Iris pigment epithelial cell (primary cell): ENCODE measurements at regions not wholly inside any gene's neighbourhood (a gene's known extent, or its start where the extent isn't known, plus 50 kb on each side); places are given as distances from the start of the nearest gene placed in this dataset.

ENCODE experiments used
- DNase-seq: peaks from one replicate; pipeline ENCODE4 v3.0.0-alpha.2; 2011; ENCODE audit warnings: low read depth

DNA sequence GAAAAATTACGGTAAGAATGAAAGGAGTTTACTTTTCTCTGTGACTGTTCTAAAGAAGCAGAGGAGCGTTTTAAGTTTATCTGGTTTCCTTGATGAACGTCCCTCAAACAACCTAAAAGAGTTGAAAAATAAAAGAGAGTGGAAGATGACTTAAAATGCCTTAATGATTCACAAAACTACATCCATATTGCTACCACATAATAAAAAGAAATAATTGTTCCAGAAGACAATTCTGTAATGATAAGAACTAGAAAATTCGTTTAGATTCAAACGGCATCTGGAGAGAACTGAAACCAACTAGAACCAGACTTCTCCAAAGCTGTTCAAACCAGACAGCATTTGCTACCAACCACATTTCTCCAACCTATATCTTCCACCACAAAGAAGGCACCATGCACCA lies 68.1 kb downstream of the TEKT4 start:
- no peak for DNase-seq

DNA sequence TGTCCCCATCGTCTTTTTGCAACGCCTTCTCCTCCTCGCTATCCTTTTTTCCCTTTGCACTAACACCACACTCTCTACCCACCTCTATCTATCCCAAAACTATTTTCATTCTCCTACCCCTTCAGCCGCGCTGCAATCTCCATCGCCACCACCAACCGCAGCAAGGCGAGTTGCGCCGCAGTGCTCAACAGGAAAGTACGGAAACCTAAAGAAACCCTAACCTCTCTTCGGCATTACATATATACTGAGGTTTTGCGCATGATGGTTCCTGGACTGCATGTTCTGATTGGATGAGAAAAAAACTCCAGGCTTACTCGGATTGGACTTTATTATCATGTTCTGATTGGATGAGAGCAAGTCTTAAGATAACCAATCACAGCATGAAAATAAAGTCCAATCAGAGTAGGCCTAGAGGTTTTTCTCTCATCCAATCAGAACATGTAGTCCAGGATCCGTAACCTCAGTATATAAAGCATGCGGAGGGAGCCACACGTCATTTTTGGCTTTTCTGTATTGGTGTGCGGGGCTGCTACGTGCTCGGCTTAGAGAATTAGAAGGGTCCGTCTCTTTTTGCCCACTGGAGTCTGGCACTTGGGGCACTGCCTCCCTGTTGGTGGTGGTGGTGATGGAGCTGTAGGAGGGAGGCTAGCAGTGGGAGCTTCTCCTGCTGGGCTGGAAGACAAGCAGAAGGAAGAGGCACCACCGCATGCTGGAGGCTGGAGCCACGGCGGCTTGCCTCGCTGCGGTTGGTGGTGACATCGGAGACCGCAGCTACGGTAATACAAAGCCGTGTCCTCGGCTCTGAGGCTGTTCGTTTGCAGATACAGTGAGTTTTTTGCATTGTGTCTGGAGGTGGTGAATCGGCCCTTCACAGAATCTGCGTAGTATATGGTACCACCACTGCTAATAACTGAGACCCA lies 76.1 kb downstream of the TEKT4 start:
- no peak for DNase-seq

GRCh38 chr2:94955702-94956101 lies 69.8 kb upstream of the MAL start:
- DNase-seq: no peak

DNA sequence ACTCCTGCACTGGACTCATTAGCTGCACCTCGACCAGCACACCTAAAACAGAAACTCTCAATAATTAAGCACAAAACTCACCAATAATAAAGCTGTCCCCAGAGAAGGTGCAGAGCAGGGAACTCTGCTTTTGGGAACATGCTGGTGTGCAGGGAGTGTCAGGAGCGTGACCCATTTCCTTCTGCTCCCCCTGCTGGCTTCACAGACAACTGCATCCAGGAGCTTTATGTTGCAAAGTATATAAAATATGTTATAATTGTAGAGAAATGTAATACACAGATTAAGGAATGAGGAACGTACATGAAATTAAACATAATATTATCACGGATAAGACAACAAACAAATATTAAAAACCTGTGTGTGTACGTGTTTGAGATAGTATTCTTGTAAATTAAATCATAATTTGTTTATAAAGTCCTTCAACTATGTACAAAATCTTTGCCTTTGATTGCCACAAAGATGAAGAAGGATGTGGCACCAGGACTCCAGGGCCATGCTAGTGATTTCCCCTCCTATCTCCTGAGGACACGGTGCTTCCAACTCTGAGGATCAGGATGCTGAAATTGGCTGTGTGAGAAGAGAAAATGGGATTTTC lies 68.6 kb upstream of the MAL start:
- peak; percentile 20 for DNase-seq

GRCh38 chr2:94958245-94958644 lies 67.3 kb upstream of the MAL start:
- DNase-seq: no peak

DNA sequence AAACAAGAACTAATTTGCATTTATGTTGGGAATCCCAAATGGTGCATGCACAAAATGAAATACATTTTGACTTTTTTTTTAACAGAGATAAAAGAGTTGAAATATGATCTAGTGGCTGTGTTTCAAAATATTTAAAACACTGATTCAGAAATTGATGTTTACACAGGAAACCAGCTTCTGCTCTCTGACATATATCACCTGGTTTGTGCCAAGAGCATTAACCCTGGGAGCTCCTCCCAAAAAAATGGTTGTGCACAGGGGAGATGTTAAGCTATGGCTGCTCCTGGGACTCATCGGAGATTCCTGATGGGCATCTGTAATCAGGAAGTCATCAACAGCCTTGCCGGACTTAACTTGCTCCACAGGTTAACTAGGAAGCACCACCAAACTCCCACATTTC lies 65.2 kb upstream of the MAL start:
- DNase-seq: no peak

DNA sequence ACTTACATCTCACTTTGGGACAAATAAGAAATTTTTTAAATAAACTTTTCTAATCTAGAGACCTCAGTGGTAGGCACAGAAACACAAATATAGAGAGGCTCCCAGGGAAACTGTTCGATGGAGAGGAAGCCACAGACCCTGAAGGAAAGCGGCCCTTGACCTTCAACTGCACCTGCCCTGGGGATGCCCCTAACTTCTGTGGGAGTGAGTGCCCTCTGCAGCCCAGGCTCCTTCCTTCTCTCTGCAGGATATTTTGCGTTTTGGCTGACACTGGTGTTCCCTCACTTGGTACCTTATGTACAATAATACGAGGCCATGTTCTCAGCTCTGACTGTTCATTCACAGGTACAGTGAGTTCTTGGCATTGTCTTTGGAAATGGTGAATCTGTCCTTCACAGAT lies 64.8 kb upstream of the MAL start:
- DNase-seq: no peak

- no peak for DNase-seq
Measured at GRCh38 chr2:94964193-94964592, 61.3 kb upstream of the MAL start.

DNA sequence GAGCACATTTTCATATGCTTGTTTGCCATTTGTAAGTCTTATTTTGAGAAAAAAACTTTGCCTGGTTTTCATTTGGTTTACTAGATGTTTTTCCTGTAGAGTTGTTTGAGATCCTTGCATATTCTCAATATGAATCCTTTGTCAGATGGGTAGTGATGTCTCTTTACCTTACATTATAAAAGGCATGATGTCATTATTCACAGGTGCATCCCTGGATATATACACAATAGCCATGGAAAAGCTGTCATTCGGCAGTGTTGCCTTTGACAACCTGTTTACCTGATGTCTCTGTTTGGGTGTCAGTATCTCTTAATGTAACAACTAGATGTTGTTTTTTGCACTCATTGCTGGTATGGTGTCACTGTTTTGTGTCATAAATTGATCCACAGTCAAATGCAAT lies 58.8 kb upstream of the MAL start:
- no peak for DNase-seq

- no peak for DNase-seq
Measured at GRCh38 chr2:94970353-94970752, 55.2 kb upstream of the MAL start.
